Stimulated activated CD4-positive, alpha-beta T cell treated with anti-CD3 and anti-CD28 coated beads, Interleukin-12 subunit alpha, Interleukin-12 subunit beta, amount 100 ng/mL, for 24 hours (primary cell): ENCODE measurements at regions not wholly inside any gene's neighbourhood (a gene's known extent, or its start where the extent isn't known, plus 50 kb on each side); places are given as distances from the start of the nearest gene placed in this dataset.
"Not testable (repeated sequence)": the region's sequence is repeated elsewhere in the genome, so short reads cannot be mapped to it uniquely, and the experiment has no call there.

Source experiments
- DNase-seq, 2 experiments: peaks; one replicate each; pipeline ENCODE4 v3.0.0-alpha.2; 2020; ENCODE audit warnings: low read depth in 2 of 2

GRCh38 chr20:22690616-22691179 is 106.3 kb upstream of the FOXA2 start:
- DNase-seq = no peak

- peak; percentile 2 to 33 for DNase-seq
These were observed 107.2 kb upstream of the FOXA2 start for GRCh38 chr20:22691369-22692118.

- no peak for DNase-seq
These were observed 107.7 kb upstream of the FOXA2 start for GRCh38 chr20:22692119-22692475.

DNA sequence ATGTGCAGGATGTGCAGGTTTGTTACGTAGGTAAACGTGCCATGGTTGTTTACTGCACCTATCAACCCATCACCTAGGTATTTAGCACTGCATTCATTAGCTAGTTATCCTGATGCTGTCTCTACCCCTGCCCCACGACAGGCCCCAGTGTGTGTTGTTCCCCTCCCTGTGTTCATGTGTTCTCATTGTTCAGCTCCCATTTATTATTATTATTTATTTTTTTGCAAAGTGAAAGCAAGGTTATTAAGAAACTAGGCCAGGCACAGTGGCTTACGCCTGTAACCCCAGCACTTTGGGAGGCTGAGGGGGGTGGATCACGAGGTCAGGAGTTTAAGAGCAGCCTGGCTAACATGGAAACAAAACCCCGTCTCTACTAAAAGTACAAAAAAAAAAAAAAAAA is 108.2 kb upstream of the FOXA2 start:
- not testable (repeated sequence) for DNase-seq

DNA sequence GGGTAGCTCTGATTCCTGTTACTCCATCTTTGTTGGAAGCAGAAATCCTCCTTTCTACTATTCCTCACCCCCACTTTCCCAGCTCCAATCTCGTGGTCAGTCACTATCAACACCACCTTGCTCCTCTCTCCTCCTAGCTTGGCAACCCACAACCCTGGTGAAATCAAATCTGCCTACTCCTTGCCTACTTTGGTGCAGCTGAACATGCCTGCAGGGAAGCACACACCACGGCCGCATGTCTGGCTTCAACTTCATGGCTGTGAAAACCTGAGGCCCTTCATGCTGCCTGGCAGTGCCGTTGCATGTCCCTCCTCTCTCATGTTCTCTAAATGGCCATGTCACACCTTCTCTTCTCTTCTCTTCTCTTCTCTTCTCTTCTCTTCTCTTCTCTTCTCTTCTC is 112.4 kb upstream of the FOXA2 start:
- no peak for DNase-seq

DNA sequence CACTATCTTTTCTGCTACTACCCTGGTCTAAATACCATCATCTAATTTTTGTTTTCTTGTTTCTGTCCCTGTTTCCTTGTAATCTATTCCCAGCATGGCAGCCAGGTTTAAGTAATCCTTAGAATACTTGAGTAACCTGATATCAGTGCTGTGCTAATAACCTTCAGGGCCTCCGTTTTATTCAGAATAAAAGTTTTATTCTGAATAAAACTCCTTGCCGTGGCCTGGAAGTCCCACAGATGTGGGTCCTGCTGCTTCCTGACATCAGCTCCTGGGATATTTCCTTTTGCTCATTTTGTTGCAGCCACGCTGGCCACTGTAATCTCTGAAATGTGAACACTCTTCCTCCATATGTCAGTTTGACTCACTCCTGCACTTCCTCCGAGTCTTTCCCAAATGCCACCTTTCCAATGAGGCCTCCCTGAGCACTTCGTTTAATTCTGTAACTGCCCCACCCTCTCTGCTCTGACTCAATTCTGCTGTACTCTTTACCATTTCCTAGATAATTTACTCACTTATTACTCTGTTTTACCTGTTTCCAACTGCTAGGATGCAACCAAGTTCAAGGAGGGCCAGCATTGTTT is 114.0 kb upstream of the FOXA2 start:
- DNase-seq = no peak

GRCh38 chr20:22699396-22699795 is 115.0 kb upstream of the FOXA2 start:
- DNase-seq = no peak

GRCh38 chr20:22700367-22700766 is 116.0 kb upstream of the FOXA2 start:
- DNase-seq = no peak

DNA sequence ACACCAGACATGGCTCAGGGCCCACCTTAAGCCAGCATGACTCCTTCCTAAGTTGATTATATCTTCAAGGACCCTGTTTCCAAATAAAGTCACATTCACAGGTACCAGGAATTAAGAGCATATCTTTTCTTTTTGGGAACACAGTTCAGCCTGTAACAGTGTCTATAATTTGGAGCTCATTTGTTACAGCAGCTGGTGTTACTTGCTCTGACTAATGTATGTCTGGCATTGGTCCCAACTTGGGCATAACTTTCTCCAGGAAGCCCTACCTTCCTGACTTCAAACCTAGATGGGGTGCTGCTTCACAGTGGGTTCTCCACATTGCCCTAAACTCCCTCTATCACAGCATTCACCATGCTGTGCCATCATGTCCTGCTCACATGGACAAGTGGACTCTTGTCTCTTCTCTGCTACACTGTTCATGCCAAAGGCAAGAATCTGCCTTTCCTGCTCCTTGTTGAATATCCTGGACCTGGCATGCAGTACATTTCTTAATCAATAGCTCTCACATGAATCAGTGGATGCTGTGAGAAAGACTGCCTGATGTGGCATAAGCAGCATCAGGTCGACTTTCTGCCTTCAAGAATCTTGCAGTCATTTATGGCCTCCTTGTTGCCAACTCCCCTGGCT is 117.4 kb upstream of the FOXA2 start:
- DNase-seq = no peak

DNA sequence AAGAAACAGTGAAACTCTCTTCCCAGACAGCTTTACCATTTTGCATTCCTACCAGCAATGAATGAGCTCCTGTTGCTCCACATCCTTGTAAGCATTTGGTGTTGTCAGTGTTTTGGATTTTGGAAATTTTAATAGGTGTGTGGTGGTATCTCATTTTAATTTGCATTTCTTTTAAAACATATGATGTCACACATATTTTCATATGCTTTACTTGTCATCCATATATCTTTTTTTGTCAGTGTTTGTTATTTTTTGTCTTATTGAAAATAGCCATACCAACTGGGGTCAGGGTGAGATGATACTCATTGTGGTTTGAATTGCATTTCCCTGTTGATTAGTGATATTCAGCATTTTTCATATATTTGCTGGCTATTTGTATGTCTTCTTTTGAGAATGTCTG is 119.5 kb upstream of the FOXA2 start:
- DNase-seq = no peak

- no peak for DNase-seq
These were observed 127.8 kb upstream of the FOXA2 start for GRCh38 chr20:22711971-22712755.

- DNase-seq = no peak
These were observed 132.5 kb upstream of the FOXA2 start for GRCh38 chr20:22716821-22717351.

- no peak for DNase-seq
These were observed 133.1 kb upstream of the FOXA2 start for GRCh38 chr20:22717466-22717865.

DNA sequence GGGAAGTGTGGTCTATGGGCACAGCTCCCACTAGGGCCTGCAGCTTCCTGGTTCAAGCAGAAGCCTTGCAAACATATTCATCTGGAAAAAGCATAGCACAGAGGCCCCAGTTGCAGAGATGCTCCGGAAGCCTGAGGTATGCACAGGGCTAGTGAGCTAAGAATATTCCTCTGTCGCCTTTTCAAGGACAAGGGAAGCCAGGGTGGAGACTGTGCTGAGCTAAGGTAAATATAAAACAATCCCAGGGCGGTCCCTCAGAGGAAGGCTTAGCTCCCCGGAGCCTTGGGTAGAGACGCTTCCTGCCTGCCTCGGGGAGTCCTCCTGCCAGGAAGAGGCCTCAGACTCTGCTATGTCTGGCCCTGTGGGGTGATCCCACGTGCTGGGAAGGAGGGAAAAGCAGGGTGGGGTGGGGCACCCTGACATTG is 134.8 kb upstream of the FOXA2 start:
- no peak for DNase-seq

- DNase-seq = no peak
These were observed 135.8 kb upstream of the FOXA2 start for GRCh38 chr20:22720206-22720605.

- DNase-seq = no peak
These were observed 138.4 kb upstream of the FOXA2 start for GRCh38 chr20:22722811-22723210.

DNA sequence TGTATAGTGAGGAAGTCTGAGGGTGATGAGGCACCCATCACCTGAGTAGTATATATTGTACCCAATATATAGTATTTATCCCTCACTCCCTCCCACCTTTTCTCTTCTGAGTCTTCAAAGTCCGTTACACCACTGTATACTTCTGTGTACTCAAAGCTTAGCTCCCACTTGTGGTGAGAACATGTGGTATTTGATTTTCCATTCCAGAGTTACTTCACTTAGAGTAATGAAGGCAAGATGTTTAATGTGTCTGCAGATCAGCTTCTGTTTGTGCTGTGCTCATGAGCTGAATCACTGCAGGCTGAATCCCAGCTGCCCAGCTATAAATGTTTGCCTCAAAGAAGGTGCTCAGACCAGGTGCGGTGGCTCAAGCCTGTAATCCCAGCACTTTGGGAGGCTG is 139.3 kb upstream of the FOXA2 start:
- no peak for DNase-seq

DNA sequence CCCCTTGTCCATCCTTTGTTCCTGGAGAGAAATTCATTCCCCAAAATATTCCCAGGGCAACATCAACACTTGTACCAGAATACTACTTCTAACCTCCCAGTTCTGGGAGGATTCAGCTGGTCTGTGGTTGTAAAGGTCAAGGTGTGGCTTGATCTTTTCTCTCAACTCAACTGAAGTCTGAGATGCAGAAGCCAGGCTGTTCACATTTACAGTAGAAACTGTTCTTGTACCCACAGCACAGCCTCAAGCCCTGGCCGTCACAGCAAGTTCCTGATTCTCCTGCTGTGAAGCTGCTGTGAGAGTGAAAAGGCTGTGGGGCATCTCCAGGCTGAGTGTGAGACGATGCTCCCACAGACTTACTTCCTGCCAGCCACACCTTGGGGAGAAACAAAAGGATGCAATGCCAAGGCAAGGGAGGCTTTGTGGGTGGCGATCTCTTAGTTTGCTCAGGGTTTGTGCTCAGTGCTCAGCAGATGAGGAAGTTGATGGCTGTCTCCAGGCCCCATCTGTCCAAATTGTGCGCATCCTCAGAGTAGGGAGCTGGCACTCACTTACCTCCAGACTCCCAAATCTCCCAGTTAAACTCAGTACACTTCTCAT is 143.9 kb upstream of the FOXA2 start:
- no peak for DNase-seq

- DNase-seq = no peak
These were observed 144.8 kb upstream of the FOXA2 start for GRCh38 chr20:22729180-22729579.

GRCh38 chr20:22729616-22730236 is 145.4 kb upstream of the FOXA2 start:
- no peak for DNase-seq

- DNase-seq = no peak
These were observed 148.4 kb upstream of the FOXA2 start for GRCh38 chr20:22732751-22733150.
